PC-3 (cell line): ENCODE measurements at regions not wholly inside any gene's neighbourhood (a gene's known extent, or its start where the extent isn't known, plus 50 kb on each side); places are given as distances from the start of the nearest gene placed in this dataset.

Experiments
- ATAC-seq: fragments of 200-7000 bp; cut with Tn5 transposase; 2 replicates; pipeline ENCODE4 v1.9.1; 2020; ENCODE audit warnings: mild to moderate bottlenecking, moderate library complexity
- BruUV-seq: library from RNA; stranded (reverse); fragments of 400-500 nt; replicated peaks from 2 replicates; lab custom pipeline; 2021; lab: Mats Ljungman, UMichigan
- CTCF ChIA-PET: fragments of 300-600 bp; sonication (Branson Sonifier 250); formaldehyde crosslinking; loops from one replicate; lab custom pipeline; 2022; ENCODE audit warnings: antibody characterized with exemption; lab: Charles Lee
- POLR2A ChIA-PET: fragments of 300-600 bp; sonication (Branson Sonifier 250); formaldehyde crosslinking; loops from one replicate; lab custom pipeline; 2022; ENCODE audit warnings: antibody characterized with exemption; ENCODE audit not compliant: unreplicated experiment; lab: Charles Lee
- DNase-seq: peaks from one replicate; pipeline ENCODE4 v3.0.0-alpha.2; 2015
- H2AFZ ChIP-seq: fragments of 300-600 bp; sonication (generic); 2 replicates; pipeline ENCODE4 v1.6.0; 2016; ENCODE audit warnings: antibody characterized with exemption, low read length
- H3F3A ChIP-seq: fragments of 300-600 bp; sonication (generic); one replicate; pipeline ENCODE4 v1.6.0; 2017; ENCODE audit warnings: antibody characterized with exemption, low read length, control low read depth, mild to moderate bottlenecking; ENCODE audit not compliant: unreplicated experiment
- H3K27ac ChIP-seq: fragments of 300-600 bp; sonication (generic); 2 replicates; pipeline ENCODE4 v1.5.1; 2016; ENCODE audit warnings: mild to moderate bottlenecking, low read length
- H3K27me3 ChIP-seq: fragments of 300-600 bp; sonication (generic); 2 replicates; pipeline ENCODE4 v1.6.1; 2016; ENCODE audit warnings: low read length, mixed read lengths
- H3K36me3 ChIP-seq: fragments of 300-600 bp; sonication (generic); 2 replicates; pipeline ENCODE4 v1.6.1; 2016; ENCODE audit warnings: low read depth, mixed run types, low read length, mixed read lengths
- H3K4me1 ChIP-seq: fragments of 300-600 bp; sonication (generic); 2 replicates; pipeline ENCODE4 v1.5.1; 2016; ENCODE audit warnings: low read length; ENCODE audit not compliant: insufficient read depth
- H3K4me2 ChIP-seq: fragments of 300-600 bp; sonication (generic); 2 replicates; pipeline ENCODE4 v1.6.0; 2016; ENCODE audit warnings: low read length
- H3K4me3 ChIP-seq: fragments of 300-600 bp; sonication (generic); 2 replicates; pipeline ENCODE4 v1.5.1; 2016; ENCODE audit warnings: mild to moderate bottlenecking, low read length, mixed read lengths
- H3K79me2 ChIP-seq: fragments of 300-600 bp; sonication (generic); 2 replicates; pipeline ENCODE4 v1.6.1; 2017; ENCODE audit warnings: low read length, mixed read lengths
- H3K9ac ChIP-seq: fragments of 300-600 bp; sonication (generic); 2 replicates; pipeline ENCODE4 v1.6.0; 2016; ENCODE audit warnings: mild to moderate bottlenecking, low read length
- H3K9me2 ChIP-seq: fragments of 300-600 bp; sonication (generic); replicated peaks from 2 replicates; pipeline ENCODE4 v1.6.1; 2016; ENCODE audit warnings: mixed run types, low read length, mixed read lengths
- H3K9me3 ChIP-seq: fragments of 300-600 bp; sonication (generic); 2 replicates; pipeline ENCODE4 v1.6.1; 2016; ENCODE audit warnings: low read length, mixed read lengths
- H4K20me1 ChIP-seq: fragments of 300-600 bp; sonication (generic); 2 replicates; pipeline ENCODE4 v1.6.1; 2016; ENCODE audit warnings: low read length, mixed read lengths
- EZH2 ChIP-seq: fragments of 300-600 bp; sonication (generic); IDR thresholded peaks from one replicate; pipeline ENCODE4 v1.6.1; 2017; ENCODE audit warnings: antibody characterized with exemption, mild to moderate bottlenecking, low read length; ENCODE audit not compliant: unreplicated experiment
- EZH2phosphoT487 ChIP-seq: fragments of 300-600 bp; sonication (generic); IDR thresholded peaks from 2 replicates; pipeline ENCODE4 v1.6.1; 2018; ENCODE audit warnings: mild to moderate bottlenecking, antibody characterized with exemption, low read length, borderline replicate concordance
- intact Hi-C: fragments of 100-400 bp; cut with micrococcal nuclease; formaldehyde crosslinking; loops from 2 replicates; pipeline ENCODE4 v1.9.0; 2023
- TF ChIP-seq, protein P1 (sequence below): fragments of 300-600 bp; sonication (generic); conservative IDR thresholded peaks from 2 replicates; pipeline ENCODE4 v1.5.1; 2017; ENCODE audit warnings: antibody characterized with exemption, low read depth, mild to moderate bottlenecking, low read length

DNA sequence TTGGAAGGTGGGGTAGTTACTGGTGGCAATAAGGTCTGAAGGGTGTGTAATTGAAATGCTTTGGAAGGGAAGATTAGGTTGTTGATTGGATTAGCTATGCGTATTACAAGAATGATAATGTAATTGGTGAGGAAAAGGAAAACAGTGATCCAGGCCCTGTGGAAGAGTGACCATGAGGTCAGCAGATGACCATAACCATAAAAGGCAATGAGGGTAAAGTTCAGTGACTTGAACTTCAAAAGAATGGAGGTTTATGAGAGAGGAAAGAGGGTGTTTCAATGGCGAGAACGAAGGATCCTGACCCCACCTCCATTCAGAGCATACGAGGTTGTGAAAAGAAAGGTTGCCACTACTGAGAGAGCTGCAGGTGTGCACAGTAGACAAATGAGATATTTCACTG is 439.7 kb downstream of the CCSER2 start:
- Histone ChIP-seq H4K20me1 (no peaks in the 10 kb centered on the region), H3K4me1 (no peaks in the 10 kb centered on the region), H3K79me2 (no peaks in the 10 kb centered on the region), H3K4me2 (no peak overlapping the region), H3K27ac (no peak overlapping the region), H3K36me3 (no peaks in the 10 kb centered on the region), H3K9ac (no peak overlapping the region), H2AFZ (no peak overlapping the region), H3K4me3 (no peak overlapping the region), H3K27me3 (no peaks in the 10 kb centered on the region), H3K9me3 (no peaks in the 10 kb centered on the region), H3F3A (no peaks in the 10 kb centered on the region), H3K9me2 (no peaks in the 10 kb centered on the region)
- intact Hi-C loops, result no loop called here
- ChIA-PET CTCF (no interaction called here), POLR2A (no interaction called here)
- TF ChIP-seq EZH2phosphoT487 (no peak), EZH2 (no peak)
- TF ChIP-seq, protein P1, sequence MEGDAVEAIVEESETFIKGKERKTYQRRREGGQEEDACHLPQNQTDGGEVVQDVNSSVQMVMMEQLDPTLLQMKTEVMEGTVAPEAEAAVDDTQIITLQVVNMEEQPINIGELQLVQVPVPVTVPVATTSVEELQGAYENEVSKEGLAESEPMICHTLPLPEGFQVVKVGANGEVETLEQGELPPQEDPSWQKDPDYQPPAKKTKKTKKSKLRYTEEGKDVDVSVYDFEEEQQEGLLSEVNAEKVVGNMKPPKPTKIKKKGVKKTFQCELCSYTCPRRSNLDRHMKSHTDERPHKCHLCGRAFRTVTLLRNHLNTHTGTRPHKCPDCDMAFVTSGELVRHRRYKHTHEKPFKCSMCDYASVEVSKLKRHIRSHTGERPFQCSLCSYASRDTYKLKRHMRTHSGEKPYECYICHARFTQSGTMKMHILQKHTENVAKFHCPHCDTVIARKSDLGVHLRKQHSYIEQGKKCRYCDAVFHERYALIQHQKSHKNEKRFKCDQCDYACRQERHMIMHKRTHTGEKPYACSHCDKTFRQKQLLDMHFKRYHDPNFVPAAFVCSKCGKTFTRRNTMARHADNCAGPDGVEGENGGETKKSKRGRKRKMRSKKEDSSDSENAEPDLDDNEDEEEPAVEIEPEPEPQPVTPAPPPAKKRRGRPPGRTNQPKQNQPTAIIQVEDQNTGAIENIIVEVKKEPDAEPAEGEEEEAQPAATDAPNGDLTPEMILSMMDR, result no peak
- BruUV-seq, result no TSS peak
- no peak for ATAC-seq
- no peak for DNase-seq

DNA sequence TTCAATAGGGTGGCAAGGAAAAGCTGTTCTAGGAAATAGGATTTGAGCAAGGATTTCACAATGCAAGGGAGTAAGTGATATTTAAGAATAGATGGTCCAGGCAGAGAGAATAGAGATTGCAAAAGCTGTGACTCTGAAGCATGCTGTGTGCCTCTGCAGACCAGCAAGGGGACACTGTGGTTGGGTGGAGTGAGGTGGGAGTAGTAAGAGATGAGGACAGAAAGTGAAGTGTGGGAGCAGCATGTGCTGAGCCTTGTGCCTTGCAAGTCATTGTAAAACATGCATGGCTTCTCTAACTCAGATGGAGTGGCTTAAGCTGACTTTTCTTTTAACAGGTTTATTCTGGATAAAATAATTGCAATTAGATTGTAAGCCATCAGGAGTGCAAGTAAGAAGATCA is 442.4 kb downstream of the CCSER2 start:
- ChIA-PET CTCF (no interaction called here), POLR2A (no interaction called here)
- no peak overlapping the region for H2AFZ ChIP-seq
- no peaks in the 10 kb centered on the region for H3K79me2 ChIP-seq
- H3K4me2 ChIP-seq, result no peak overlapping the region
- no peaks in the 10 kb centered on the region for H3F3A ChIP-seq
- no peaks in the 10 kb centered on the region for H3K9me2 ChIP-seq
- no peaks in the 10 kb centered on the region for H3K36me3 ChIP-seq
- no peak overlapping the region for H3K9ac ChIP-seq
- H3K27me3 ChIP-seq, result no peaks in the 10 kb centered on the region
- no TSS peak for BruUV-seq
- intact Hi-C loops, result no loop called here
- ATAC-seq (no peak), DNase-seq (no peak)
- H3K4me3 ChIP-seq, result no peak overlapping the region
- no peaks in the 10 kb centered on the region for H3K9me3 ChIP-seq
- H3K4me1 ChIP-seq, result no peaks in the 10 kb centered on the region
- H3K27ac ChIP-seq, result no peak overlapping the region
- TF ChIP-seq EZH2, result no peak
- TF ChIP-seq, protein P1, result no peak
- TF ChIP-seq EZH2phosphoT487, result no peak
- H4K20me1 ChIP-seq, result no peaks in the 10 kb centered on the region

DNA sequence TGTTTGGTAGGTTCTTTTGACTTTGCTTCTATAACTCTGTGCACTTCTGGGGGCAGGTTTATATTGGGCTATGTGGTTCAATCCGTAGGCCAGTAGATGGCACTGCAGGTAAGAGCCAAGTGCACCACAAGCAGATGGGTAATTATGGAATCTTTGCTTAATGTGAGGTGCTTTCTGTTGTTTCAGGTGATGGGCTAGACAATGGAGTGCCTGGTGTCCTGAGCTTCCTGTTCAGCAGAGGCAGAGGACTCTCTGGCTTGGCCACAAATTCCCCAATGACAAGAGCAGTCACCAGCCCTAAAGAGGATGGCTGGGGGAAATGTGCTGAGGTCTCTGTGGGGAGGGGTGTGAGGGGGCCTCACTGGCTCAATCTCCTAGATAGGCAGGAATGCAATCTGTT is 455.0 kb downstream of the CCSER2 start:
- ATAC-seq (peak; percentile 49; the same call in 1 of the 2 replicates), DNase-seq (peak; percentile 34)
- ChIA-PET POLR2A (no interaction called here), CTCF (no interaction called here)
- Histone ChIP-seq H2AFZ (no peak overlapping the region), H3K27me3 (no peaks in the 10 kb centered on the region), H3K4me2 (no peak overlapping the region), H3F3A (no peaks in the 10 kb centered on the region), H4K20me1 (no peaks in the 10 kb centered on the region), H3K36me3 (no peaks in the 10 kb centered on the region), H3K9me2 (no peaks in the 10 kb centered on the region), H3K4me3 (no peak overlapping the region), H3K79me2 (no peaks in the 10 kb centered on the region), H3K4me1 (no peaks in the 10 kb centered on the region), H3K9ac (no peak overlapping the region), H3K27ac (no peak overlapping the region), H3K9me3 (no peaks in the 10 kb centered on the region)
- no TSS peak for BruUV-seq
- intact Hi-C loops, result no loop called here
- TF ChIP-seq EZH2, result no peak
- TF ChIP-seq EZH2phosphoT487, result no peak
- TF ChIP-seq, protein P1, result peak; percentile 69
